Osteoblast (primary cell): ENCODE measurements at regions not wholly inside any gene's neighbourhood (a gene's known extent, or its start where the extent isn't known, plus 50 kb on each side); places are given as distances from the start of the nearest gene placed in this dataset.
A peak's percentile ranks its signal among the peaks of the same experiment; 100 is the strongest.

Source experiments
- DNase-seq: peaks from one replicate; pipeline ENCODE4 v3.0.0; 2011; ENCODE audit warnings: low spot score, mixed read lengths; ENCODE audit not compliant: insufficient read length; ENCODE audit errors: missing footprints
- H2AFZ ChIP-seq: 2 replicates; pipeline ENCODE4 v1.6.0; 2011; ENCODE audit warnings: mild to moderate bottlenecking, low read length
- H3K27ac ChIP-seq: 2 replicates; pipeline ENCODE4 v1.5.1; 2011; ENCODE audit warnings: mild to moderate bottlenecking, low read depth, low read length, moderate library complexity
- H3K27me3 ChIP-seq: 2 replicates; pipeline ENCODE4 v1.6.0; 2012; ENCODE audit warnings: mild to moderate bottlenecking, control low read depth, inconsistent platforms, low read length, moderate library complexity; ENCODE audit not compliant: insufficient read depth
- H3K36me3 ChIP-seq: 2 replicates; pipeline ENCODE4 v1.5.1; 2011; ENCODE audit warnings: mild to moderate bottlenecking, low read length, control low read depth, moderate library complexity; ENCODE audit not compliant: insufficient read depth
- H3K4me1 ChIP-seq: 2 replicates; pipeline ENCODE4 v1.5.1; 2011; ENCODE audit warnings: mild to moderate bottlenecking, low read length, control low read depth, moderate library complexity; ENCODE audit not compliant: insufficient read depth
- H3K4me2 ChIP-seq: 2 replicates; pipeline ENCODE4 v1.6.0; 2011; ENCODE audit warnings: mild to moderate bottlenecking, low read length; ENCODE audit not compliant: insufficient read depth
- H3K4me3 ChIP-seq: fragments of 200-600 bp; sonication (generic); 3 replicates; pipeline ENCODE4 v1.5.1; 2012; ENCODE audit warnings: mild to moderate bottlenecking, low read length, inconsistent platforms; ENCODE audit not compliant: insufficient read depth
- H3K79me2 ChIP-seq: 2 replicates; pipeline ENCODE4 v1.6.0; 2012; ENCODE audit warnings: mild to moderate bottlenecking, low read length, control low read depth, inconsistent platforms; ENCODE audit not compliant: insufficient read depth
- H3K9me3 ChIP-seq: 2 replicates; pipeline ENCODE4 v1.5.1; 2011; ENCODE audit warnings: low read depth, low read length, control low read depth
- H4K20me1 ChIP-seq: 2 replicates; pipeline ENCODE4 v1.6.0; 2012; ENCODE audit warnings: mild to moderate bottlenecking, low read length, control low read depth; ENCODE audit not compliant: insufficient read depth
- TF ChIP-seq, protein P1 (sequence below): IDR thresholded peaks from 2 replicates; pipeline ENCODE4 v1.5.1; 2011; ENCODE audit warnings: mild to moderate bottlenecking, low read depth, low read length, moderate library complexity; ENCODE audit errors: extremely low read depth

GRCh38 chr2:136323195-136323594 is 205.2 kb upstream of the CXCR4 start:
- H3K4me3 ChIP-seq = no peak overlapping the region
- H2AFZ ChIP-seq = no peak overlapping the region

GRCh38 chr2:136322428-136322827 is 204.5 kb upstream of the CXCR4 start:
- Histone ChIP-seq H3K27me3 (no peaks in the 10 kb centered on the region), H4K20me1 (no peaks in the 10 kb centered on the region), H3K79me2 (no peaks in the 10 kb centered on the region), H3K27ac (no peak overlapping the region), H3K9me3 (no peaks in the 10 kb centered on the region), H3K36me3 (no peaks in the 10 kb centered on the region), H3K4me1 (no peaks in the 10 kb centered on the region), H3K4me3 (no peak overlapping the region), H3K4me2 (no peak overlapping the region), H2AFZ (no peak overlapping the region)
- TF ChIP-seq, protein P1, sequence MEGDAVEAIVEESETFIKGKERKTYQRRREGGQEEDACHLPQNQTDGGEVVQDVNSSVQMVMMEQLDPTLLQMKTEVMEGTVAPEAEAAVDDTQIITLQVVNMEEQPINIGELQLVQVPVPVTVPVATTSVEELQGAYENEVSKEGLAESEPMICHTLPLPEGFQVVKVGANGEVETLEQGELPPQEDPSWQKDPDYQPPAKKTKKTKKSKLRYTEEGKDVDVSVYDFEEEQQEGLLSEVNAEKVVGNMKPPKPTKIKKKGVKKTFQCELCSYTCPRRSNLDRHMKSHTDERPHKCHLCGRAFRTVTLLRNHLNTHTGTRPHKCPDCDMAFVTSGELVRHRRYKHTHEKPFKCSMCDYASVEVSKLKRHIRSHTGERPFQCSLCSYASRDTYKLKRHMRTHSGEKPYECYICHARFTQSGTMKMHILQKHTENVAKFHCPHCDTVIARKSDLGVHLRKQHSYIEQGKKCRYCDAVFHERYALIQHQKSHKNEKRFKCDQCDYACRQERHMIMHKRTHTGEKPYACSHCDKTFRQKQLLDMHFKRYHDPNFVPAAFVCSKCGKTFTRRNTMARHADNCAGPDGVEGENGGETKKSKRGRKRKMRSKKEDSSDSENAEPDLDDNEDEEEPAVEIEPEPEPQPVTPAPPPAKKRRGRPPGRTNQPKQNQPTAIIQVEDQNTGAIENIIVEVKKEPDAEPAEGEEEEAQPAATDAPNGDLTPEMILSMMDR = no peak
- DNase-seq = no peak

More at GRCh38 chr2:136323195-136323594, 205.2 kb upstream of the CXCR4 start:
- H3K79me2 ChIP-seq = no peaks in the 10 kb centered on the region
- H3K4me1 ChIP-seq = no peaks in the 10 kb centered on the region
- H3K4me2 ChIP-seq = no peak overlapping the region
- DNase-seq = peak; percentile 55
- no peaks in the 10 kb centered on the region for H3K36me3 ChIP-seq
- H4K20me1 ChIP-seq = no peaks in the 10 kb centered on the region
- no peaks in the 10 kb centered on the region for H3K9me3 ChIP-seq
- TF ChIP-seq, protein P1 = no peak
- H3K27ac ChIP-seq = no peak overlapping the region
- H3K27me3 ChIP-seq = no peaks in the 10 kb centered on the region

GRCh38 chr2:136319651-136320050 is 201.7 kb upstream of the CXCR4 start:
- Histone ChIP-seq H3K4me3 (no peak overlapping the region), H3K36me3 (no peaks in the 10 kb centered on the region), H4K20me1 (no peaks in the 10 kb centered on the region), H2AFZ (no peak overlapping the region), H3K79me2 (no peaks in the 10 kb centered on the region), H3K9me3 (no peaks in the 10 kb centered on the region), H3K4me2 (no peak overlapping the region), H3K4me1 (no peaks in the 10 kb centered on the region), H3K27me3 (no peaks in the 10 kb centered on the region), H3K27ac (no peak overlapping the region)
- DNase-seq = no peak
- TF ChIP-seq, protein P1 = no peak

GRCh38 chr2:136319237-136319636 is 201.3 kb upstream of the CXCR4 start:
- Histone ChIP-seq H3K36me3 (no peaks in the 10 kb centered on the region), H3K27me3 (no peaks in the 10 kb centered on the region), H3K4me2 (no peak overlapping the region), H3K9me3 (no peaks in the 10 kb centered on the region), H4K20me1 (no peaks in the 10 kb centered on the region), H3K79me2 (no peaks in the 10 kb centered on the region), H2AFZ (no peak overlapping the region), H3K4me1 (no peaks in the 10 kb centered on the region), H3K27ac (no peak overlapping the region), H3K4me3 (no peak overlapping the region)
- no peak for DNase-seq
- TF ChIP-seq, protein P1 = no peak
